ENCODE measurements at regions not wholly inside any gene's neighbourhood (a gene's known extent, or its start where the extent isn't known, plus 50 kb on each side); places are given as distances from the start of the nearest gene placed in this dataset.

GRCh38 chr2:108067820-108068405 is 81.6 kb downstream of the SLC5A7 start:
- H3K9me3 Mint-ChIP-seq = no peaks in the 10 kb centered on the region
- TF ChIP-seq CTCF (IDR thresholded peaks at IDR 0.05; ENCODE audit: unreplicated experiment in 3 of 3) = no peak
- H3K4me1 Mint-ChIP-seq = peaks cover 6% of the 10 kb centered on the region
- peak overlapping the region in 1 of 3 experiments; percentile 39 for H3K27ac Mint-ChIP-seq
- no peaks in the 10 kb centered on the region for H3K36me3 Mint-ChIP-seq (ENCODE audit: low read depth)
- no peaks in the 10 kb centered on the region for H3K27me3 Mint-ChIP-seq (ENCODE audit: low read depth)
- no peak overlapping the region for H3K4me3 Mint-ChIP-seq

GRCh38 chr2:108069515-108070310 is 83.4 kb downstream of the SLC5A7 start:
- Mint-ChIP-seq H3K27ac (no peak overlapping the region), H3K36me3 (ENCODE audit: low read depth) (no peaks in the 10 kb centered on the region), H3K9me3 (no peaks in the 10 kb centered on the region), H3K4me1 (peaks cover 23% of the 10 kb centered on the region), H3K27me3 (ENCODE audit: low read depth) (peaks cover 3% of the 10 kb centered on the region), H3K4me3 (no peak overlapping the region)
- no peak for TF ChIP-seq CTCF (IDR thresholded peaks at IDR 0.05; ENCODE audit: unreplicated experiment in 3 of 3)

GRCh38 chr2:108073415-108074072 is 87.2 kb downstream of the SLC5A7 start:
- TF ChIP-seq CTCF (IDR thresholded peaks at IDR 0.05; ENCODE audit: unreplicated experiment in 3 of 3) = no peak
- Mint-ChIP-seq H3K4me1 (peaks cover 28% of the 10 kb centered on the region), H3K27ac (peak overlapping the region; percentile 30 to 91 (median 61)), H3K9me3 (no peaks in the 10 kb centered on the region), H3K4me3 (no peak overlapping the region), H3K36me3 (ENCODE audit: low read depth) (no peaks in the 10 kb centered on the region), H3K27me3 (ENCODE audit: low read depth) (peaks cover 5% of the 10 kb centered on the region)

- no peaks in the 10 kb centered on the region for H3K9me3 Mint-ChIP-seq
- no peak overlapping the region for H3K4me3 Mint-ChIP-seq
- H3K27me3 Mint-ChIP-seq (ENCODE audit: low read depth) = peaks cover 5% of the 10 kb centered on the region
- H3K27ac Mint-ChIP-seq = peak overlapping the region; percentile 18 to 91 (median 61)
- no peak for TF ChIP-seq CTCF (IDR thresholded peaks at IDR 0.05; ENCODE audit: unreplicated experiment in 3 of 3)
- peaks cover 28% of the 10 kb centered on the region for H3K4me1 Mint-ChIP-seq
- H3K36me3 Mint-ChIP-seq (ENCODE audit: low read depth) = no peaks in the 10 kb centered on the region
Measured at GRCh38 chr2:108074150-108074549, 87.8 kb downstream of the SLC5A7 start.

GRCh38 chr2:108074946-108075345 is 88.6 kb downstream of the SLC5A7 start:
- H3K4me3 Mint-ChIP-seq = no peak overlapping the region
- TF ChIP-seq CTCF (IDR thresholded peaks at IDR 0.05; ENCODE audit: unreplicated experiment in 3 of 3) = no peak
- H3K27me3 Mint-ChIP-seq (ENCODE audit: low read depth) = peaks cover 5% of the 10 kb centered on the region
- H3K27ac Mint-ChIP-seq = peak overlapping the region; percentile 18 to 91 (median 61)
- peaks cover 6% of the 10 kb centered on the region for H3K9me3 Mint-ChIP-seq
- H3K4me1 Mint-ChIP-seq = peaks cover 28% of the 10 kb centered on the region
- peaks cover 2% of the 10 kb centered on the region for H3K36me3 Mint-ChIP-seq (ENCODE audit: low read depth)
